GM21390 (cell line): ENCODE measurements at regions not wholly inside any gene's neighbourhood (a gene's known extent, or its start where the extent isn't known, plus 50 kb on each side); places are given as distances from the start of the nearest gene placed in this dataset.

ENCODE experiments used
- ATAC-seq: cut with Tn5 transposase; IDR thresholded peaks from one replicate; pipeline ENCODE4 v1.9.1; 2021; ENCODE audit not compliant: unreplicated experiment

GRCh38 chr10:61108915-61109314, 164.9 kb upstream of the RHOBTB1 start:
- ATAC-seq, result no peak

GRCh38 chr10:61100887-61101286, 156.9 kb upstream of the RHOBTB1 start:
- ATAC-seq, result no peak

GRCh38 chr10:61099756-61100155, 155.8 kb upstream of the RHOBTB1 start:
- no peak for ATAC-seq

- no peak for ATAC-seq
Measured at GRCh38 chr10:61098966-61099365, 155.0 kb upstream of the RHOBTB1 start.

- ATAC-seq, result no peak
Measured at GRCh38 chr10:61097026-61097425, 153.0 kb upstream of the RHOBTB1 start.

GRCh38 chr10:61096056-61096455, 152.1 kb upstream of the RHOBTB1 start:
- no peak for ATAC-seq

GRCh38 chr10:61091531-61091930, 147.5 kb upstream of the RHOBTB1 start:
- no peak for ATAC-seq

GRCh38 chr10:61089251-61089650, 145.3 kb upstream of the RHOBTB1 start:
- no peak for ATAC-seq

GRCh38 chr10:61084493-61084892, 140.5 kb upstream of the RHOBTB1 start:
- no peak for ATAC-seq

GRCh38 chr10:61081301-61081700, 137.3 kb upstream of the RHOBTB1 start:
- ATAC-seq, result no peak

- ATAC-seq, result no peak
Measured at GRCh38 chr10:61078542-61079275, 134.7 kb upstream of the RHOBTB1 start.

- ATAC-seq, result no peak
Measured at GRCh38 chr10:61076572-61077114, 132.7 kb upstream of the RHOBTB1 start.

- no peak for ATAC-seq
Measured at GRCh38 chr10:61073391-61073790, 129.4 kb upstream of the RHOBTB1 start.

GRCh38 chr10:61071580-61071979, 127.6 kb upstream of the RHOBTB1 start:
- no peak for ATAC-seq

GRCh38 chr10:61068471-61068870, 124.5 kb upstream of the RHOBTB1 start:
- no peak for ATAC-seq

GRCh38 chr10:61067671-61068336, 123.8 kb upstream of the RHOBTB1 start:
- ATAC-seq, result no peak

- ATAC-seq, result no peak
Measured at GRCh38 chr10:61066661-61067344, 122.8 kb upstream of the RHOBTB1 start.

GRCh38 chr10:61065051-61065450, 121.1 kb upstream of the RHOBTB1 start:
- ATAC-seq, result no peak

- ATAC-seq, result no peak
Measured at GRCh38 chr10:61064356-61064755, 120.4 kb upstream of the RHOBTB1 start.

- no peak for ATAC-seq
Measured at GRCh38 chr10:61063901-61064300, 119.9 kb upstream of the RHOBTB1 start.

- no peak for ATAC-seq
Measured at GRCh38 chr10:61063034-61063433, 119.0 kb upstream of the RHOBTB1 start.
